Neural cell (in vitro differentiated cells): ENCODE measurements at regions not wholly inside any gene's neighbourhood (a gene's known extent, or its start where the extent isn't known, plus 50 kb on each side); places are given as distances from the start of the nearest gene placed in this dataset.
A peak's percentile ranks its signal among the peaks of the same experiment; 100 is the strongest.

ENCODE experiments used
- H2AFZ ChIP-seq: fragments of 200-600, 300-800 bp; sonication (generic), shearing (Covaris generic); 2 replicates; pipeline ENCODE4 v1.6.0; 2014; ENCODE audit warnings: low read depth, mild to moderate bottlenecking, antibody characterized with exemption, low read length, moderate library complexity
- H3F3A ChIP-seq: fragments of 200-600 bp; shearing (Covaris generic); 2 replicates; pipeline ENCODE4 v1.6.1; 2016; ENCODE audit warnings: mild to moderate bottlenecking, moderate library complexity, mixed read lengths, antibody characterized with exemption, low read length; ENCODE audit not compliant: insufficient read depth, poor library complexity, severe bottlenecking
- H3K27ac ChIP-seq: fragments of 200-600, 300-800 bp; sonication (generic), shearing (Covaris generic); 2 replicates; pipeline ENCODE4 v1.5.1; 2014; ENCODE audit warnings: mild to moderate bottlenecking, low read length, moderate library complexity
- H3K27me3 ChIP-seq: fragments of 300-800, 200-600 bp; sonication (generic), shearing (Covaris generic); 2 replicates; pipeline ENCODE4 v1.6.0; 2014; ENCODE audit warnings: mild to moderate bottlenecking, low read depth, low read length, moderate library complexity; ENCODE audit not compliant: insufficient read depth
- H3K36me3 ChIP-seq: fragments of 300-800, 200-600 bp; sonication (generic), shearing (Covaris generic); 2 replicates; pipeline ENCODE4 v1.5.1; 2014; ENCODE audit warnings: mild to moderate bottlenecking, antibody characterized with exemption, low read length, moderate library complexity; ENCODE audit not compliant: insufficient read depth
- H3K4me2 ChIP-seq: fragments of 300-800, 200-600 bp; sonication (generic), shearing (Covaris generic); 2 replicates; pipeline ENCODE4 v1.6.0; 2014; ENCODE audit warnings: mild to moderate bottlenecking, low read length
- H3K4me3 ChIP-seq: fragments of 300-800, 200-600 bp; sonication (generic), shearing (Covaris generic); 2 replicates; pipeline ENCODE4 v1.5.1; 2014; ENCODE audit warnings: mild to moderate bottlenecking, low read length, moderate library complexity
- H3K79me2 ChIP-seq: fragments of 200-600 bp; shearing (Covaris generic); replicated peaks from 2 replicates; pipeline ENCODE4 v1.6.0; 2014; ENCODE audit warnings: mild to moderate bottlenecking, low read length, moderate library complexity; ENCODE audit not compliant: insufficient read depth
- H3K9ac ChIP-seq: fragments of 300-800, 200-600 bp; sonication (generic), shearing (Covaris generic); 2 replicates; pipeline ENCODE4 v1.6.1; 2016; ENCODE audit warnings: mild to moderate bottlenecking, low read length, mixed read lengths
- H3K9me2 ChIP-seq: fragments of 200-600 bp; shearing (Covaris generic); 2 replicates; pipeline ENCODE4 v1.6.1; 2016; ENCODE audit warnings: mild to moderate bottlenecking, low read length, mixed read lengths; ENCODE audit not compliant: insufficient read depth
- H3K9me3 ChIP-seq: fragments of 200-600, 300-800 bp; sonication (generic), shearing (Covaris generic); 2 replicates; pipeline ENCODE4 v1.6.1; 2016; ENCODE audit warnings: mild to moderate bottlenecking, mixed run types, low read length, moderate library complexity, mixed read lengths
- H4K20me1 ChIP-seq: fragments of 200-600 bp; shearing (Covaris generic); 2 replicates; pipeline ENCODE4 v1.6.1; 2016; ENCODE audit warnings: mild to moderate bottlenecking, mixed run types; ENCODE audit not compliant: insufficient read depth
- EP300 ChIP-seq: fragments of 450-650 bp; conservative IDR thresholded peaks from 2 replicates; pipeline ENCODE4 v1.6.1; 2014; ENCODE audit warnings: antibody characterized with exemption, mild to moderate bottlenecking, moderate library complexity; ENCODE audit not compliant: poor library complexity, severe bottlenecking
- EZH2 ChIP-seq: fragments of 200-600, 300-800 bp; shearing (Covaris generic), sonication (generic); IDR thresholded peaks from 2 replicates; pipeline ENCODE4 v1.6.1; 2014; ENCODE audit warnings: antibody characterized with exemption, low read length, borderline replicate concordance, mild to moderate bottlenecking; ENCODE audit not compliant: insufficient read depth, poor library complexity, severe bottlenecking
- MXI1 ChIP-seq: fragments of 450-650 bp; conservative IDR thresholded peaks from 2 replicates; pipeline ENCODE4 v1.6.1; 2014; ENCODE audit warnings: antibody characterized with exemption, mild to moderate bottlenecking; ENCODE audit not compliant: poor library complexity, severe bottlenecking
- POLR2AphosphoS5 ChIP-seq: IDR thresholded peaks from 2 replicates; pipeline ENCODE4 v1.6.1; 2012
- RAD21 ChIP-seq: fragments of 450-650 bp; conservative IDR thresholded peaks from 2 replicates; pipeline ENCODE4 v1.6.1; 2014; ENCODE audit warnings: antibody characterized with exemption, mild to moderate bottlenecking, moderate library complexity
- REST ChIP-seq: IDR thresholded peaks from 2 replicates; pipeline ENCODE4 v1.6.1; 2012; ENCODE audit warnings: borderline replicate concordance
- SMC3 ChIP-seq: fragments of 450-650 bp; conservative IDR thresholded peaks from 2 replicates; pipeline ENCODE4 v1.6.1; 2014; ENCODE audit warnings: antibody characterized with exemption, mild to moderate bottlenecking, moderate library complexity; ENCODE audit not compliant: poor library complexity
- TAF1 ChIP-seq: IDR thresholded peaks from 2 replicates; pipeline ENCODE4 v1.6.1; 2012; ENCODE audit warnings: low read depth
- TF ChIP-seq, protein P1 (sequence below): fragments of 450-650 bp; IDR thresholded peaks from 2 replicates; pipeline ENCODE4 v1.5.1; 2014; ENCODE audit warnings: antibody characterized with exemption, mild to moderate bottlenecking, moderate library complexity; ENCODE audit not compliant: poor library complexity, severe bottlenecking

- Histone ChIP-seq H3K4me3 (no peak overlapping the region), H3F3A (no peaks in the 10 kb centered on the region), H3K4me2 (no peak overlapping the region), H2AFZ (peak overlapping the region; percentile 19), H4K20me1 (no peaks in the 10 kb centered on the region), H3K9ac (no peak overlapping the region), H3K27ac (no peak overlapping the region), H3K36me3 (no peaks in the 10 kb centered on the region), H3K79me2 (no peaks in the 10 kb centered on the region), H3K9me3 (no peaks in the 10 kb centered on the region), H3K27me3 (no peaks in the 10 kb centered on the region), H3K9me2 (no peaks in the 10 kb centered on the region)
- no peak for TF ChIP-seq TAF1
- no peak for TF ChIP-seq EZH2
- TF ChIP-seq, protein P1, sequence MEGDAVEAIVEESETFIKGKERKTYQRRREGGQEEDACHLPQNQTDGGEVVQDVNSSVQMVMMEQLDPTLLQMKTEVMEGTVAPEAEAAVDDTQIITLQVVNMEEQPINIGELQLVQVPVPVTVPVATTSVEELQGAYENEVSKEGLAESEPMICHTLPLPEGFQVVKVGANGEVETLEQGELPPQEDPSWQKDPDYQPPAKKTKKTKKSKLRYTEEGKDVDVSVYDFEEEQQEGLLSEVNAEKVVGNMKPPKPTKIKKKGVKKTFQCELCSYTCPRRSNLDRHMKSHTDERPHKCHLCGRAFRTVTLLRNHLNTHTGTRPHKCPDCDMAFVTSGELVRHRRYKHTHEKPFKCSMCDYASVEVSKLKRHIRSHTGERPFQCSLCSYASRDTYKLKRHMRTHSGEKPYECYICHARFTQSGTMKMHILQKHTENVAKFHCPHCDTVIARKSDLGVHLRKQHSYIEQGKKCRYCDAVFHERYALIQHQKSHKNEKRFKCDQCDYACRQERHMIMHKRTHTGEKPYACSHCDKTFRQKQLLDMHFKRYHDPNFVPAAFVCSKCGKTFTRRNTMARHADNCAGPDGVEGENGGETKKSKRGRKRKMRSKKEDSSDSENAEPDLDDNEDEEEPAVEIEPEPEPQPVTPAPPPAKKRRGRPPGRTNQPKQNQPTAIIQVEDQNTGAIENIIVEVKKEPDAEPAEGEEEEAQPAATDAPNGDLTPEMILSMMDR = no peak
- no peak for TF ChIP-seq EP300
- TF ChIP-seq POLR2AphosphoS5 = no peak
- TF ChIP-seq REST = no peak
- no peak for TF ChIP-seq MXI1
- no peak for TF ChIP-seq RAD21
- no peak for TF ChIP-seq SMC3
Observed at GRCh38 chr6:88378639-88379038, 212.5 kb upstream of the CNR1 start.

GRCh38 chr6:88377976-88378568 is 211.9 kb upstream of the CNR1 start:
- Histone ChIP-seq H3K4me2 (no peak overlapping the region), H3K4me3 (no peak overlapping the region), H3K9ac (no peak overlapping the region)

More at GRCh38 chr6:88377976-88378568, 211.9 kb upstream of the CNR1 start:
- H4K20me1 ChIP-seq = no peaks in the 10 kb centered on the region
- H3F3A ChIP-seq = no peaks in the 10 kb centered on the region
- H3K9me2 ChIP-seq = no peaks in the 10 kb centered on the region
- no peak overlapping the region for H3K27ac ChIP-seq
- H3K36me3 ChIP-seq = no peaks in the 10 kb centered on the region
- H3K9me3 ChIP-seq = no peaks in the 10 kb centered on the region
- H2AFZ ChIP-seq = peak overlapping the region; percentile 19
- H3K27me3 ChIP-seq = no peaks in the 10 kb centered on the region
- no peaks in the 10 kb centered on the region for H3K79me2 ChIP-seq
- TF ChIP-seq EZH2 (no peak), SMC3 (no peak), POLR2AphosphoS5 (no peak), RAD21 (no peak), MXI1 (no peak), EP300 (no peak), TAF1 (no peak), REST (no peak)
- TF ChIP-seq, protein P1 = no peak
